ENCODE measurements at regions not wholly inside any gene's neighbourhood (a gene's known extent, or its start where the extent isn't known, plus 50 kb on each side); places are given as distances from the start of the nearest gene placed in this dataset.

- TF ChIP-seq MAX (IDR thresholded peaks at IDR 0.05; ENCODE audit: low read depth, low read length): no peak
- no peak for TF ChIP-seq MYC (IDR thresholded peaks at IDR 0.05; ENCODE audit: low read depth, low read length)
- no peak overlapping the region for H3K4me3 ChIP-seq (ENCODE audit: low read depth, low read length)
- DNase-seq (ENCODE audit: low read depth): no peak
These were observed 214.4 kb upstream of the ARL4C start for GRCh38 chr2:234711308-234711707.

GRCh38 chr2:234710587-234710986 is 213.7 kb upstream of the ARL4C start:
- no peak overlapping the region for H3K4me3 ChIP-seq (ENCODE audit: low read depth, low read length)
- DNase-seq (ENCODE audit: low read depth): no peak
- TF ChIP-seq CTCF (IDR thresholded peaks at IDR 0.05; ENCODE audit: low read depth, low read length) (no peak), MAX (IDR thresholded peaks at IDR 0.05; ENCODE audit: low read depth, low read length) (no peak), POLR2A (IDR thresholded peaks at IDR 0.05; ENCODE audit: extremely low read depth, insufficient read length) (no peak), MYC (IDR thresholded peaks at IDR 0.05; ENCODE audit: low read depth, low read length) (no peak)

GRCh38 chr2:234710066-234710465 is 213.2 kb upstream of the ARL4C start:
- no peak for TF ChIP-seq CTCF (IDR thresholded peaks at IDR 0.05; ENCODE audit: low read depth, low read length)
- no peak for TF ChIP-seq POLR2A (IDR thresholded peaks at IDR 0.05; ENCODE audit: extremely low read depth, insufficient read length)
- TF ChIP-seq MAX (IDR thresholded peaks at IDR 0.05; ENCODE audit: low read depth, low read length): no peak
- TF ChIP-seq MYC (IDR thresholded peaks at IDR 0.05; ENCODE audit: low read depth, low read length): no peak
- H3K4me3 ChIP-seq (ENCODE audit: low read depth, low read length): no peak overlapping the region
- DNase-seq (ENCODE audit: low read depth): no peak

- TF ChIP-seq MYC (IDR thresholded peaks at IDR 0.05; ENCODE audit: low read depth, low read length) (no peak), MAX (IDR thresholded peaks at IDR 0.05; ENCODE audit: low read depth, low read length) (no peak), POLR2A (IDR thresholded peaks at IDR 0.05; ENCODE audit: extremely low read depth, insufficient read length) (no peak), CTCF (IDR thresholded peaks at IDR 0.05; ENCODE audit: low read depth, low read length) (no peak)
- no peak for DNase-seq (ENCODE audit: low read depth)
- H3K4me3 ChIP-seq (ENCODE audit: low read depth, low read length): no peak overlapping the region
These were observed 211.8 kb upstream of the ARL4C start for GRCh38 chr2:234708717-234709116.

GRCh38 chr2:234708091-234708683 is 211.3 kb upstream of the ARL4C start:
- H3K4me3 ChIP-seq (ENCODE audit: low read depth, low read length): no peak overlapping the region
- no peak for DNase-seq (ENCODE audit: low read depth)
- TF ChIP-seq CTCF (IDR thresholded peaks at IDR 0.05; ENCODE audit: low read depth, low read length) (no peak), MYC (IDR thresholded peaks at IDR 0.05; ENCODE audit: low read depth, low read length) (no peak), MAX (IDR thresholded peaks at IDR 0.05; ENCODE audit: low read depth, low read length) (no peak), POLR2A (IDR thresholded peaks at IDR 0.05; ENCODE audit: extremely low read depth, insufficient read length) (no peak)

GRCh38 chr2:234706086-234706485 is 209.2 kb upstream of the ARL4C start:
- no peak overlapping the region for H3K4me3 ChIP-seq (ENCODE audit: low read depth, low read length)
- no peak for TF ChIP-seq MYC (IDR thresholded peaks at IDR 0.05; ENCODE audit: low read depth, low read length)
- TF ChIP-seq POLR2A (IDR thresholded peaks at IDR 0.05; ENCODE audit: extremely low read depth, insufficient read length): no peak
- TF ChIP-seq MAX (IDR thresholded peaks at IDR 0.05; ENCODE audit: low read depth, low read length): no peak
- no peak for TF ChIP-seq CTCF (IDR thresholded peaks at IDR 0.05; ENCODE audit: low read depth, low read length)
- DNase-seq (ENCODE audit: low read depth): no peak
